ENCODE measurements at regions not wholly inside any gene's neighbourhood (a gene's known extent, or its start where the extent isn't known, plus 50 kb on each side); places are given as distances from the start of the nearest gene placed in this dataset.

GRCh38 chr14:28820677-28821076, 54.1 kb downstream of the FOXG1 start:
- Histone ChIP-seq H3K9ac (ENCODE audit: low read length in 3 of 3) (no peak overlapping the region), H3K9me3 (ENCODE audit: control insufficient read depth in 2 of 3, insufficient read depth in 1 of 3, low read length in 3 of 3) (peaks cover 0 to 5% (median 4%) of the 10 kb centered on the region in 3 donors), H3K4me1 (ENCODE audit: control insufficient read depth in 2 of 3, insufficient read depth in 2 of 3, low read depth in 1 of 3, low read length in 3 of 3) (no peaks in the 10 kb centered on the region), H3K4me3 (ENCODE audit: low read length in 3 of 3) (no peak overlapping the region), H3K27ac (ENCODE audit: low read depth in 2 of 2, low read length in 2 of 2) (no peak overlapping the region), H3K27me3 (ENCODE audit: control insufficient read depth, insufficient read depth, low read length) (no peaks in the 10 kb centered on the region), H3K36me3 (ENCODE audit: control insufficient read depth in 2 of 3, insufficient read depth in 3 of 3, low read length in 3 of 3) (no peaks in the 10 kb centered on the region)
- DNase-seq, result no peak
- intact Hi-C loops (cut with DNase I), result no loop called here
- no peak for TF ChIP-seq CTCF (IDR thresholded peaks at IDR 0.05; ENCODE audit: borderline replicate concordance, extremely low read depth, insufficient read depth)
- no peak for FAIRE-seq

DNA sequence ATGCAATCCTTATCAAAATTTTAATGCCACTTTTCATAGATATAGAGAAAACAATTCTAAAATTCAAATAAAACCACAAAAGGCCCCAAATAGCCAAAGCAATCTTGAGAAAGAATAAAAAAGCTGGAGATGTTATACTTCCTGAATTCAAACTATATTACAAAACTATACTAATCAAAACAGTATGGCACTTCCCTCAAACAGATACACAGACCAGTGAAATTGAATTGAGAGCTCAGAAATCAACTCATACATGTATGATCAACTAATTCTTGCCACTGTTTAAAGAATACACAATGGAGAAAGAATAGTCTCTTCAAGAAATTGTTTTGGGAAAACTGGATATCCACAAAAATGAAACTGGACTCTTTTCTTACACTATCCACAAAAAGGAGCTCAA, 55.4 kb downstream of the FOXG1 start:
- no peak for FAIRE-seq
- Histone ChIP-seq H3K9me3 (ENCODE audit: control insufficient read depth in 2 of 3, insufficient read depth in 1 of 3, low read length in 3 of 3) (peaks cover 0 to 5% (median 4%) of the 10 kb centered on the region in 3 donors), H3K27me3 (ENCODE audit: control insufficient read depth, insufficient read depth, low read length) (no peaks in the 10 kb centered on the region), H3K9ac (ENCODE audit: low read length in 3 of 3) (no peak overlapping the region), H3K4me3 (ENCODE audit: low read length in 3 of 3) (no peak overlapping the region), H3K4me1 (ENCODE audit: control insufficient read depth in 2 of 3, insufficient read depth in 2 of 3, low read depth in 1 of 3, low read length in 3 of 3) (no peaks in the 10 kb centered on the region), H3K27ac (ENCODE audit: low read depth in 2 of 2, low read length in 2 of 2) (no peak overlapping the region), H3K36me3 (ENCODE audit: control insufficient read depth in 2 of 3, insufficient read depth in 3 of 3, low read length in 3 of 3) (no peaks in the 10 kb centered on the region)
- DNase-seq, result no peak
- intact Hi-C loops (cut with DNase I), result no loop called here
- TF ChIP-seq CTCF (IDR thresholded peaks at IDR 0.05; ENCODE audit: borderline replicate concordance, extremely low read depth, insufficient read depth), result no peak

- Histone ChIP-seq H3K27me3 (ENCODE audit: control insufficient read depth, insufficient read depth, low read length) (no peaks in the 10 kb centered on the region), H3K9ac (ENCODE audit: low read length in 3 of 3) (no peak overlapping the region), H3K27ac (ENCODE audit: low read depth in 2 of 2, low read length in 2 of 2) (no peak overlapping the region), H3K4me3 (ENCODE audit: low read length in 3 of 3) (no peak overlapping the region), H3K4me1 (ENCODE audit: control insufficient read depth in 2 of 3, insufficient read depth in 2 of 3, low read depth in 1 of 3, low read length in 3 of 3) (no peaks in the 10 kb centered on the region), H3K36me3 (ENCODE audit: control insufficient read depth in 2 of 3, insufficient read depth in 3 of 3, low read length in 3 of 3) (no peaks in the 10 kb centered on the region), H3K9me3 (ENCODE audit: control insufficient read depth in 2 of 3, insufficient read depth in 1 of 3, low read length in 3 of 3) (peaks cover 0 to 5% (median 4%) of the 10 kb centered on the region in 3 donors)
- intact Hi-C loops (cut with DNase I), result no loop called here
- TF ChIP-seq CTCF (IDR thresholded peaks at IDR 0.05; ENCODE audit: borderline replicate concordance, extremely low read depth, insufficient read depth), result no peak
- DNase-seq (no peak), FAIRE-seq (no peak)
These were observed 56.7 kb downstream of the FOXG1 start for GRCh38 chr14:28823245-28823644.

GRCh38 chr14:28830115-28830534, 63.5 kb downstream of the FOXG1 start:
- no peak overlapping the region for H3K4me3 ChIP-seq (ENCODE audit: low read length in 3 of 3)
- H3K27me3 ChIP-seq (ENCODE audit: control insufficient read depth, insufficient read depth, low read length), result no peaks in the 10 kb centered on the region
- TF ChIP-seq CTCF (IDR thresholded peaks at IDR 0.05; ENCODE audit: borderline replicate concordance, extremely low read depth, insufficient read depth), result no peak
- H3K4me1 ChIP-seq (ENCODE audit: control insufficient read depth in 2 of 3, insufficient read depth in 2 of 3, low read depth in 1 of 3, low read length in 3 of 3), result no peaks in the 10 kb centered on the region
- H3K27ac ChIP-seq (ENCODE audit: low read depth in 2 of 2, low read length in 2 of 2), result no peak overlapping the region
- H3K9me3 ChIP-seq (ENCODE audit: control insufficient read depth in 2 of 3, insufficient read depth in 1 of 3, low read length in 3 of 3), result no peaks in the 10 kb centered on the region
- no peak overlapping the region for H3K9ac ChIP-seq (ENCODE audit: low read length in 3 of 3)
- DNase-seq (no peak), FAIRE-seq (no peak)
- H3K36me3 ChIP-seq (ENCODE audit: control insufficient read depth in 2 of 3, insufficient read depth in 3 of 3, low read length in 3 of 3), result no peaks in the 10 kb centered on the region
- intact Hi-C loops (cut with DNase I), result no loop called here
